RWPE2 (cell line): ENCODE measurements at regions not wholly inside any gene's neighbourhood (a gene's known extent, or its start where the extent isn't known, plus 50 kb on each side); places are given as distances from the start of the nearest gene placed in this dataset.

ENCODE experiments used
- ATAC-seq: fragments of 200-7000 bp; cut with Tn5 transposase; 3 replicates; pipeline ENCODE4 v1.9.1; 2021; ENCODE audit warnings: low read depth
- DNase-seq: peaks from one replicate; pipeline ENCODE4 v3.0.0-alpha.2; 2020; ENCODE audit warnings: low spot score
- H3K27ac ChIP-seq: fragments of 450-650 bp; 2 replicates; pipeline ENCODE4 v1.5.1; 2017; ENCODE audit warnings: mild to moderate bottlenecking; ENCODE audit not compliant: poor library complexity, severe bottlenecking
- H3K27me3 ChIP-seq: fragments of 250-450 bp; sonication (Bioruptor Pico); 2 replicates; pipeline ENCODE4 v1.5.1; 2021; ENCODE audit warnings: mild to moderate bottlenecking, moderate library complexity; ENCODE audit not compliant: insufficient read depth, poor library complexity, severe bottlenecking
- H3K36me3 ChIP-seq: fragments of 250-450 bp; sonication (Bioruptor Pico); 2 replicates; pipeline ENCODE4 v1.5.1; 2020; ENCODE audit warnings: low read depth, mild to moderate bottlenecking, moderate library complexity
- H3K4me1 ChIP-seq: fragments of 250-450 bp; sonication (Bioruptor Pico); 2 replicates; pipeline ENCODE4 v1.5.1; 2021; ENCODE audit warnings: mild to moderate bottlenecking, moderate library complexity; ENCODE audit not compliant: insufficient read depth, poor library complexity, severe bottlenecking
- H3K4me3 ChIP-seq: fragments of 250-450 bp; sonication (Bioruptor Pico); 2 replicates; pipeline ENCODE4 v1.5.1; 2021; ENCODE audit warnings: mild to moderate bottlenecking, moderate library complexity; ENCODE audit not compliant: severe bottlenecking
- H3K9me3 ChIP-seq: fragments of 250-450 bp; sonication (Bioruptor Pico); 2 replicates; pipeline ENCODE4 v1.5.1; 2021; ENCODE audit warnings: mild to moderate bottlenecking, moderate library complexity; ENCODE audit not compliant: severe bottlenecking
- TF ChIP-seq, protein P1 (sequence below): fragments of 450-650 bp; IDR thresholded peaks from one replicate; pipeline ENCODE4 v1.5.1; 2017; ENCODE audit warnings: mild to moderate bottlenecking, moderate library complexity; ENCODE audit not compliant: poor library complexity, severe bottlenecking

DNA sequence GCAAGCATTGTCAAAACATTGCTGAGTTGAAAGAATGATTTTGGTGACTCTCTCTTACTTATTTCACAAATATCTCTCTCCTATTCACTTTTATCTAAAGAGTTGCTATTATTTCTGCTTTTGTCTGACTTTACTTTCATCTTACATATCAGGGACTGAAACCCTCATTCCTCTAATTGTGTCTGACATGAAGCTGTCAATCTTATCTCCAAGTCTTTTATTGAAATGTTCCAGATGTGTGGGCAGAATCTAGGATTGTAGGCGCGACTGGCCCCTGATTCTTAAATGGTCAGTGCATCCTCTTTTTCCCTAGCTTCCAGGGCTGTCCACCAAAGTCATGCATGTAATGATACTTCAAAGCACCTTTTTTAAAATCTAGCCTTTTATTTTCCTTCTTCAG lies 174.6 kb downstream of the NDFIP2 start:
- DNase-seq (no peak), ATAC-seq (no peak)
- no peaks in the 10 kb centered on the region for H3K36me3 ChIP-seq
- H3K27ac ChIP-seq = no peak overlapping the region
- no peaks in the 10 kb centered on the region for H3K9me3 ChIP-seq
- TF ChIP-seq, protein P1, sequence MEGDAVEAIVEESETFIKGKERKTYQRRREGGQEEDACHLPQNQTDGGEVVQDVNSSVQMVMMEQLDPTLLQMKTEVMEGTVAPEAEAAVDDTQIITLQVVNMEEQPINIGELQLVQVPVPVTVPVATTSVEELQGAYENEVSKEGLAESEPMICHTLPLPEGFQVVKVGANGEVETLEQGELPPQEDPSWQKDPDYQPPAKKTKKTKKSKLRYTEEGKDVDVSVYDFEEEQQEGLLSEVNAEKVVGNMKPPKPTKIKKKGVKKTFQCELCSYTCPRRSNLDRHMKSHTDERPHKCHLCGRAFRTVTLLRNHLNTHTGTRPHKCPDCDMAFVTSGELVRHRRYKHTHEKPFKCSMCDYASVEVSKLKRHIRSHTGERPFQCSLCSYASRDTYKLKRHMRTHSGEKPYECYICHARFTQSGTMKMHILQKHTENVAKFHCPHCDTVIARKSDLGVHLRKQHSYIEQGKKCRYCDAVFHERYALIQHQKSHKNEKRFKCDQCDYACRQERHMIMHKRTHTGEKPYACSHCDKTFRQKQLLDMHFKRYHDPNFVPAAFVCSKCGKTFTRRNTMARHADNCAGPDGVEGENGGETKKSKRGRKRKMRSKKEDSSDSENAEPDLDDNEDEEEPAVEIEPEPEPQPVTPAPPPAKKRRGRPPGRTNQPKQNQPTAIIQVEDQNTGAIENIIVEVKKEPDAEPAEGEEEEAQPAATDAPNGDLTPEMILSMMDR = no peak
- H3K27me3 ChIP-seq = no peaks in the 10 kb centered on the region
- no peak overlapping the region for H3K4me3 ChIP-seq
- H3K4me1 ChIP-seq = no peaks in the 10 kb centered on the region

DNA sequence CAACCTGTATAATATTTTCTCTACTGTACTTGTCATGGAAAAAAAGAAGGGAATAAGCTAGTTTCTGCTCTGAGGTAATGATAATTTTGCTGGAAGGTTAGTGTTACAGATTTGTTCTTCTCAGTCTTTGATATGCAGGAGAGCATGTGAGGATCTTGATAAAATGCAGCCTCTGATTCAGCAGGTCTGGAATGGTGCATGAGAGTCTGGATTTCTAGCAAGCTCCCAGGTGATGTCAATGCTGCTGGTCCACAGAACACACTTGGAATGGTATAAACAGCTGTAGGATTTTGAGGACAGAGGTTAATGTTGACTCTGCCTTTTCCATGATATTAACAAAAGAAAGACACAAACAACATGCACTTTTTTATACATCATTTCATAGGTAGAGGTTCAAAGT lies 173.6 kb downstream of the NDFIP2 start:
- Histone ChIP-seq H3K4me3 (no peak overlapping the region), H3K27ac (no peak overlapping the region), H3K4me1 (no peaks in the 10 kb centered on the region), H3K36me3 (no peaks in the 10 kb centered on the region), H3K27me3 (no peaks in the 10 kb centered on the region), H3K9me3 (no peaks in the 10 kb centered on the region)
- DNase-seq (no peak), ATAC-seq (no peak)
- TF ChIP-seq, protein P1 = no peak

DNA sequence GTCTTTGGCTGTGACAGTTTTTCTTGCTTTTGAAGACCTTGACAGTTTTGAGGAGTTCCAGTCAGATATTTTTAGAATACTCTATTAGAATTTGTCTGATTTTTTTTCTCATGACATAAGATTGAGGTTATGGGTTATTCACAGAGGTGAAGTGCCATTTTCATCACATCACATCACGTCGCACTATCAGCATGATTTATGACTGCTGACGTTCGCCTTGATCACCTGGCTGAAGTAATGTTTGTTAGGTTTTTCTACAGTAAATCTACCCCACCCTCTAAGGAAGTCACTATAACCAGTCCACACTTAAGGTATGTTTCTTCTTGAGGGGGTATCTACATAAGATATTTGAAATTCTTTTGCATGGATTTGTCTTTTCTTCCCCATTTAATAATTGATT lies 169.7 kb downstream of the NDFIP2 start:
- Histone ChIP-seq H3K4me1 (peaks cover 17% of the 10 kb centered on the region), H3K36me3 (no peaks in the 10 kb centered on the region), H3K27ac (no peak overlapping the region), H3K9me3 (no peaks in the 10 kb centered on the region), H3K4me3 (no peak overlapping the region), H3K27me3 (no peaks in the 10 kb centered on the region)
- ATAC-seq (no peak), DNase-seq (no peak)
- TF ChIP-seq, protein P1 = no peak

DNA sequence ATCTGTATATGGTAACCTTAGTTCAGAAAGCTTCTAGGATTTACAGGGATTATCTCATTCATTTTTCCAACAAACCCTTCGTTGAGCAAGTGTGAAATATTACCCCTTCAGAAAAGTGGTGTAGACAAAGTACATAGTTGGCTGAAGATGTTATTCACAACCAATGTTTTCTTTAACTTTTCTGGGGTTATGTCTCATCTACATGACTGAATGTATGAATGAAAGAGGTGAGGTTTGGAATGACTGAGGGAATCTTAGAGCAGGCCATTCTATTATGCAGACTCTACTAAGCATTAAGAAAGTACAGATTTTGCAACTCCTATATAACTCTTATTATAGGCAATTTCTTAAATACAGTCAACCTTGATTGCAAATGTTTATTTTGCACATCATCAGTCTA lies 167.2 kb downstream of the NDFIP2 start:
- H3K4me1 ChIP-seq = peaks cover 17% of the 10 kb centered on the region
- ATAC-seq = no peak
- TF ChIP-seq, protein P1 = no peak
- no peak for DNase-seq
- no peak overlapping the region for H3K4me3 ChIP-seq
- no peaks in the 10 kb centered on the region for H3K27me3 ChIP-seq
- peak overlapping the region; percentile 79 for H3K27ac ChIP-seq
- no peaks in the 10 kb centered on the region for H3K36me3 ChIP-seq
- no peaks in the 10 kb centered on the region for H3K9me3 ChIP-seq

DNA sequence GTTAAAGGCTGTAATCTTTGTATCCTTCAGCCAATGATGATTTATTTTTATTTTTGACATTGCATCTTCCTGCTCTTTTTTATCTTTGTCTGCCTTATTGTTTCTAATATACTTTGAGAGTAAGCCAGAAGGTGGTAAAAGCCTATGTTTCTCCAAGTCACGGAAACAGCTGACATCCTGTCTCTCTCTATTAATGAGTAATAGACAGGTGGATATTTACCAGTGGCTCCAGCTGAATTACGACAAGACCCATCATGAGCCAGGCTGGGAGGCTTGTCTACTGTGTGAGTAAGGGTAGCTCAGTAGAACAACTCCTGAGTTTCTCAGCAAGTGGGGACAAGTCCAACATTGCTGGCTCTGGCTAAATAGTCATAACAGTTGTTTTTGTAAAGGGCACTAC lies 166.6 kb downstream of the NDFIP2 start:
- Histone ChIP-seq H3K4me3 (no peak overlapping the region), H3K27me3 (no peaks in the 10 kb centered on the region), H3K27ac (peak overlapping the region; percentile 79), H3K36me3 (no peaks in the 10 kb centered on the region), H3K9me3 (no peaks in the 10 kb centered on the region), H3K4me1 (peaks cover 17% of the 10 kb centered on the region)
- DNase-seq (peak; percentile 86), ATAC-seq (peak; percentile 99)
- TF ChIP-seq, protein P1 = no peak
